ENCODE measurements at regions not wholly inside any gene's neighbourhood (a gene's known extent, or its start where the extent isn't known, plus 50 kb on each side); places are given as distances from the start of the nearest gene placed in this dataset.

DNA sequence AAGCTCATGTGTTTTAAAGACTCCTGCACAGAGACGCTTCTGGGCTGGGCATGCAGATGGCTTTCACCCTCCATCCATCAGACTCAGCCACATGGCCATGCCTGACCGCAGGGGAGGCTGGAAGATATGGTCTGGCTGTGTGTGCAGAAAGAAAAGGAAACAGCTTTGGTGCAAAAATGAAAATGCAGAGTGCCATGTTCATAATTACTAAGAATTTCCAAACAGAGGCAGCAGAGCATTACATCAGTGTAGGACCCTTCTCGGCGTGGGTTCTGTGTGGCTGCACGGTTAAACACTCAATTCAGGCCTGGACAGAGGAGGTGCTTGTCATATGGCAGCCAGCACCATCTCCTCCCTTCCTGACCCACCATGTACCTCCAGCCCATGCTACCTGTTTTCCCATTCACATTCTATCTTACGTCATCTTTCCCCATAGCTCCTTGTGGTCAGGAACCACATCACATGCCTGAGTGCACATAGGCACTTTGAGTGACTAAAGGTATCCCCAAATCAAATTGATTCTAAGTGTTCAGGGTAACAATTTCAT is 200.3 kb upstream of the ID2 start:
- 58 to 68% methylated on average over 6 of the region's 6 CpGs for WGBS, 2 donors (ENCODE audit: low coverage in 1 of 2)
- in situ Hi-C loops (cut with MboI; ENCODE audit: low pct_ligation_motif_present in 1 of 4, low pct_unique_long_range_greater_than_20kb in 1 of 4, low sequenced_read_pairs in 3 of 4), result no loop called here
- peaks cover 8 to 27% (median 18%) of the 10 kb centered on the region in 4 donors for H3K4me1 ChIP-seq
- no peaks in the 10 kb centered on the region for H3K36me3 ChIP-seq
- intact Hi-C loops (cut with DNase I; ENCODE audit: low total_unique reads), result no loop called here
- no peak overlapping the region for H3K27ac ChIP-seq
- no peak for DNase-seq
- TF ChIP-seq POLR2AphosphoS5 (IDR thresholded peaks at IDR 0.05), result no peak
- no peak for TF ChIP-seq EP300 (IDR thresholded peaks at IDR 0.05; ENCODE audit: low read depth)
- TF ChIP-seq, protein P1, sequence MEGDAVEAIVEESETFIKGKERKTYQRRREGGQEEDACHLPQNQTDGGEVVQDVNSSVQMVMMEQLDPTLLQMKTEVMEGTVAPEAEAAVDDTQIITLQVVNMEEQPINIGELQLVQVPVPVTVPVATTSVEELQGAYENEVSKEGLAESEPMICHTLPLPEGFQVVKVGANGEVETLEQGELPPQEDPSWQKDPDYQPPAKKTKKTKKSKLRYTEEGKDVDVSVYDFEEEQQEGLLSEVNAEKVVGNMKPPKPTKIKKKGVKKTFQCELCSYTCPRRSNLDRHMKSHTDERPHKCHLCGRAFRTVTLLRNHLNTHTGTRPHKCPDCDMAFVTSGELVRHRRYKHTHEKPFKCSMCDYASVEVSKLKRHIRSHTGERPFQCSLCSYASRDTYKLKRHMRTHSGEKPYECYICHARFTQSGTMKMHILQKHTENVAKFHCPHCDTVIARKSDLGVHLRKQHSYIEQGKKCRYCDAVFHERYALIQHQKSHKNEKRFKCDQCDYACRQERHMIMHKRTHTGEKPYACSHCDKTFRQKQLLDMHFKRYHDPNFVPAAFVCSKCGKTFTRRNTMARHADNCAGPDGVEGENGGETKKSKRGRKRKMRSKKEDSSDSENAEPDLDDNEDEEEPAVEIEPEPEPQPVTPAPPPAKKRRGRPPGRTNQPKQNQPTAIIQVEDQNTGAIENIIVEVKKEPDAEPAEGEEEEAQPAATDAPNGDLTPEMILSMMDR (IDR thresholded peaks at IDR 0.05), result no peak
- no peak for TF ChIP-seq POLR2A (IDR thresholded peaks at IDR 0.05)
- H3K4me3 ChIP-seq, result no peak overlapping the region
- no peaks in the 10 kb centered on the region for H3K27me3 ChIP-seq
- no peaks in the 10 kb centered on the region for H3K9me3 ChIP-seq

DNA sequence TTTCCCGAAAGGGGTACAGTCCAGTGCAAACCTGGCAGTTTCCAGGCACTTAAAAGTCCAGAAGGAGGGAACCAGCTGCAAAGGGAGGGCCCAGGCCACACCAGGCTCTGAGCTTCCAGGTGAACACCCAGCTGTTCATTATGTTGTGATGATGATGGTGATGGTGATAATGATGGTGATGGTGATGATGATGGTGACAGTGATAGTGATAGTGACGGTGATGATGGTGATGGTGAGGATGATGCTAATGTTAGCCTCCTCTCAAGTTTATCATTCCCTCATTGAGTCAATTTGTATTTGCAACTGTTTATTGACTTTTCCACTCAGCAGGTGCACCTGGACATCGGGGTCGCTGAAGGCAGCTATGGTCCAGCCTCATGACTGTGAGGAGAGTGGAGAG is 199.4 kb upstream of the ID2 start:
- Histone ChIP-seq H3K36me3 (no peaks in the 10 kb centered on the region), H3K4me3 (no peak overlapping the region), H3K27ac (no peak overlapping the region), H3K4me1 (peaks cover 5 to 21% (median 14%) of the 10 kb centered on the region in 4 donors), H3K9me3 (no peaks in the 10 kb centered on the region), H3K27me3 (no peaks in the 10 kb centered on the region)
- WGBS, 2 donors (ENCODE audit: low coverage in 1 of 2), result 80 to 88% methylated on average over 1 to 4 of the region's 4 CpGs
- intact Hi-C loops (cut with DNase I; ENCODE audit: low total_unique reads), result no loop called here
- in situ Hi-C loops (cut with MboI; ENCODE audit: low pct_ligation_motif_present in 1 of 4, low pct_unique_long_range_greater_than_20kb in 1 of 4, low sequenced_read_pairs in 3 of 4), result no loop called here
- TF ChIP-seq EP300 (IDR thresholded peaks at IDR 0.05; ENCODE audit: low read depth), result no peak
- TF ChIP-seq POLR2A (IDR thresholded peaks at IDR 0.05), result no peak
- no peak for TF ChIP-seq POLR2AphosphoS5 (IDR thresholded peaks at IDR 0.05)
- TF ChIP-seq, protein P1 (IDR thresholded peaks at IDR 0.05), result no peak
- no peak for DNase-seq

DNA sequence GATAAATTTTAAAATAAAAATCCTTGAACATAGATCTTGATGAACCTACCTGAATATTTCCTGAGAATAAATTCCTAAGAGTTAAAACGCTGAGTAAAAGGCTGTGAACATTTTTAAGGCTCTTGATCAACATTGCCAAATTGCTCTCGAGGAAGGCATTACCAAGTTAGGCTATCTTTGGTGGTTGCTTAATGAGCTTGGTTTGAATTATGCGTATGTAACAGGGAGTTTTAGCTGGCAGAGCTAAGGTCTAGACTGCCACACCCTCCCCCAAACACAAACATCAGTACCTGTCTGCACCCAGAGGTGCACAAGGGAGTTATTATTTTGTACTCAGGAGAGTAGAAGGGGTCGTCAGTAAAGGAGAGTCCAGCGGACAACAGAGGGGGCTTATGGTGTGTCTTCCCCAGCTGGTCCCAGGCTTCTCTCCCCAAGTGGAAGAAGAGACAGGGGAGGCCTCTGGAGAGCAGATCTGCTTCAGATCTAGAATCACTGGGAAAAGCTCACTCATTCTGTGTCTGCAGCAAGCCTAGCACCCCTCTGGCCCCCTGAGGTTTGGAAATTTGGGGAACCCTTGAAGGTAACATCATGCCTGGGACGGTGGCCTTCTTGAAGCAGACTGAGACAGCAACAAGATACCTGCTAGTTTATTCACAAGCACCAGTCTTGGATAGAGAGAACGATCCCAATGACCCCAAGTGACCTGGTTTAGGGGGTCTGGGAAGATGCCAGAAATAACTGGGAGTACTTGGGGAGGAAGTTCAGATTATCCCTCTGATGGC is 197.2 kb upstream of the ID2 start:
- WGBS, 2 donors (ENCODE audit: low coverage in 1 of 2), result 63 to 75% methylated on average over 6 to 7 of the region's 7 CpGs
- H3K27me3 ChIP-seq, result no peaks in the 10 kb centered on the region
- no peak overlapping the region for H3K4me3 ChIP-seq
- H3K27ac ChIP-seq, result no peak overlapping the region
- DNase-seq, result no peak
- H3K9me3 ChIP-seq, result no peaks in the 10 kb centered on the region
- TF ChIP-seq EP300 (IDR thresholded peaks at IDR 0.05; ENCODE audit: low read depth) (no peak), POLR2AphosphoS5 (IDR thresholded peaks at IDR 0.05) (no peak), POLR2A (IDR thresholded peaks at IDR 0.05) (no peak)
- TF ChIP-seq, protein P1 (IDR thresholded peaks at IDR 0.05), result no peak
- peaks cover 0 to 5% (median under 1%) of the 10 kb centered on the region in 4 donors for H3K4me1 ChIP-seq
- intact Hi-C loops (cut with DNase I; ENCODE audit: low total_unique reads), result no loop called here
- no peaks in the 10 kb centered on the region for H3K36me3 ChIP-seq
- in situ Hi-C loops (cut with MboI; ENCODE audit: low pct_ligation_motif_present in 1 of 4, low pct_unique_long_range_greater_than_20kb in 1 of 4, low sequenced_read_pairs in 3 of 4), result no loop called here

- no peak for DNase-seq
Measured at GRCh38 chr2:8485736-8486135, 196.1 kb upstream of the ID2 start.

More at GRCh38 chr2:8485736-8486135, 196.1 kb upstream of the ID2 start:
- 50 to 63% methylated on average over 1 to 2 of the region's 2 CpGs for WGBS, 2 donors (ENCODE audit: low coverage in 1 of 2)
- H3K36me3 ChIP-seq, result no peaks in the 10 kb centered on the region
- TF ChIP-seq EP300 (IDR thresholded peaks at IDR 0.05; ENCODE audit: low read depth) (no peak), POLR2A (IDR thresholded peaks at IDR 0.05) (no peak), POLR2AphosphoS5 (IDR thresholded peaks at IDR 0.05) (no peak)
- TF ChIP-seq, protein P1 (IDR thresholded peaks at IDR 0.05), result no peak
- no peaks in the 10 kb centered on the region for H3K9me3 ChIP-seq
- H3K4me1 ChIP-seq, result peaks cover 0 to 11% (median 3%) of the 10 kb centered on the region in 4 donors
- H3K4me3 ChIP-seq, result no peak overlapping the region
- no peak overlapping the region for H3K27ac ChIP-seq
- intact Hi-C loops (cut with DNase I; ENCODE audit: low total_unique reads) (no loop called here), in situ Hi-C loops (cut with MboI; ENCODE audit: low pct_ligation_motif_present in 1 of 4, low pct_unique_long_range_greater_than_20kb in 1 of 4, low sequenced_read_pairs in 3 of 4) (no loop called here)
- no peaks in the 10 kb centered on the region for H3K27me3 ChIP-seq
